NCI-H446 (cell line): ENCODE measurements at regions not wholly inside any gene's neighbourhood (a gene's known extent, or its start where the extent isn't known, plus 50 kb on each side); places are given as distances from the start of the nearest gene placed in this dataset.
"Not testable (repeated sequence)": the region's sequence is repeated elsewhere in the genome, so short reads cannot be mapped to it uniquely, and the experiment has no call there.

Experiments
- DNase-seq, 2 experiments: peaks; one replicate each; lab custom pipeline; 2025; lab: John Stamatoyannopoulos, UW

DNA sequence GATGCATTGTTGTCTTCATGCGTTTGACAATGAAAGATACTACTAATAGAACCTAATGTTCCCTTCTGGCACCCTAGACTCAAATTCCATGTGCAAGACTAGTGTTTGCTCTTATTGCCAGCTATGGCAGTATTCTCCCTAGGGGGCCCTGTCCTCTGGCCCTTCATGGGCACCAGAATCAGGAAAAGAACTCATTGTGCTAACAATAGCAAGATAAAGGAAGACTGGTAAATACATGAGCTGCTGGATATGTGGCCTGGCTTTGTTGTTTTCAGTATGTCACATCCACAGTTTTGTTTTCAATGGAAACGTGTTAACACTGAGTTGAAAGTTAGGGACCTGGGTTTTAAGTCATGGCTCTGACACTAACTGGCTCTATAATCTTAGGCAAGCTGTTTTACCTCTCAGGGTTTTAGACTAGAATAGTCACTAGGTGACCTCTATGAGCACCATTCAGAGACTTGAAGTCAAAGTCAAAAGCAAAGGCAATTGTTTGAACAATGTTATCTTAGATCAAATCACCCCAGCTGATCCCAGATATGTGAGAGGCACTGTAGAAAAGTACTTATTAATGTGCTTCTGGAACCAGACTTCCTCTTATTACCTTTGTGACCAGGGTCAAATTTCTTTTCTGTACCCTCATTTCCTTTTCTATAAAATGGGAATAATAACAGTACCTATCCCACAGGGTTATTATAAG is 253.7 kb upstream of the DIAPH2 start:
- DNase-seq, result no peak

DNA sequence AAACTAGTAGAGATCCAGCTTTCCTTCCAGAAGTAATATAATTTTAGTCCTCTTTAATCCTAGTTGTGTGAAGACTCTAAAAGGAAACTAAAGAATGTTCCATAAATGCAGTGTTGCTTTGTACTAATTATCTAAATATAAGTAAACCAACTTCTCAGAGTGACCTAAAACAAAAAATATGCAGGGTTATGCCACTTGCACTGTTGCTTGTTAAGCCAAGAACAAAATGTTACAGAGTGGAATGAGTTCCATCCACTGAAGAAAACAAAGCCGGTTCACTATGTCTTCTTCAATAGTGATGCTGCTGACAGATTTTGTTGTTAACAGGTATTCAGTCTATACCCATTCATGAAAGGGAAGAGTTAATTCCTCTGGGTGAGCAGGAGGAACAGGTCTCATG is 252.0 kb upstream of the DIAPH2 start:
- no peak for DNase-seq

DNA sequence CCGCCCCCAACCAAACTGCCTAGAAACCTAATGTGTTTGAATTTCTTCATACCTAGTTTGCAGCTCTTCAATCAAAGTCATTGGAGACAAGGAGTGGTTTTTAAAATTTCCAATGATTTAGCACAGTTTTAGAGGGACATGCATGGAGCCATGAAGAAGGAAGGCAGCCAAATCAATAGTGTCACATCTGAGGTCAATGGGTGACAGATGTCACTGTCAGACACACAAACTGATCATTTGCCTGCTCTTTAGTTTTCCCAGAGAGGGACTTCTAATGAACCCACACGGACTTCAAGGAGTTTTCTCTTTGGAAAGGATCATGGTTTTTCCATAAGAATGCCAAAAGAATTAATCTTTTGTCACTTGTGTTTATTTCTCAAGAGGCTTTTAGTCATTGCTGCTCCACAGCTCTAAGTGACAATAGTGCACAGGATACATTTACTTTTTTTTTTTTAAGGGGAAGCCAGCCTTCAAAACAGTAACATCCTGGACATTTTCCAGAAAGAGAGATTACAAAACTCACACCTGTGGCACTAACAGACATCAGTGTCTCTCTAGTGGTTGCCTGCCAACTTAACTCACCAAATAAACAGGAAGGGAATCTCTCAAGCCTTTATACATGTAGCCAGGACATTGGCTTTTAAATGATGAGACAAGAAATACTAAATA is 251.1 kb upstream of the DIAPH2 start:
- no peak for DNase-seq

DNA sequence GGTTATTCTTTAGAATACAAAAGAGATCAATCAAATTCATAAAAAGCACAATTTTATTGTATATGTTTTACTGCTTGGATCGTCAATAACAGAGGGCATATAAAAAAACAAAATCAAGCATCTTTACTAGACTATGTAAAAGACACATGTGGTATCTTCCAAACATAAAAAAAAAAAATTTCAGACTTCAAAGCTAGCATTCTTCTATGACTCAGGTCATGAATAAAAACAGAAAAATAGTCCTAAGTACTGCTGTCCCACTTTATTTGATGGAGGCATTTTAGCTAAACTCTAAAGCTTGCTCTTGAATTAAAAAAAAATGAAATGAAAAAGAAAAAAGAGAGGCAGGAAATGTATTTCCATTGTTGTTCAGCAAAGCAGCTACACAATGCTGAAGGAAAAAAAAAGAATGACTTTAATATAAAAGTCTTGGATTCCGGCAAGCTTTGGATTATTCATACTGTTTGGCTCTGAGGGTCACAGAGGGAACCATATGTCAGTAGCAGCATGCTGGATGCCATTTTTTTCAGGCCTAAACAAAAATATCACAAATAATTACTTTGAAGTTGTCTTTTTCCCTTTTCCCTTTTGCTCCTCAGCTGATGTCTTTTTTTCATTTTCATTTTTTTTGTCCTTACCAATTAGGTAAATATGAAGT is 249.1 kb upstream of the DIAPH2 start:
- DNase-seq, result peak in 1 of 2 experiments; percentile 12

DNA sequence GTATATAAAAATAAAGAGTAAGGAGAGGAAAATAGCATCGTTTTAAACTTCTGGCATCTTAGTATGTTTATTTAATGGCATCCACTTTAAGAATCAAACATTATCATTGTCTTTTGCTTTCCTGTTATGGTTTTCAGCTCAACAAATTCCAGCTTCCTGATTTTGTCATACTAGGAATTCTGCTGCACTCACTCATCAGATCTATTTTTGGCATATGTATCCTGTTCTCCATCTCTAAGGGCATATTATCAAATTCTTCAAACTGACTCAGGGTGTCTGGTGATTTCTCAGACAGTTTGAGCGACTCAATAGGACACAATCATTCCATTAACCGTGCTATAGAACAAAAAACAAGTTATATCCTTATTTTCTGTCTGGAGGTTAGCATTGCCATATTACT is 248.5 kb upstream of the DIAPH2 start:
- DNase-seq, result no peak

DNA sequence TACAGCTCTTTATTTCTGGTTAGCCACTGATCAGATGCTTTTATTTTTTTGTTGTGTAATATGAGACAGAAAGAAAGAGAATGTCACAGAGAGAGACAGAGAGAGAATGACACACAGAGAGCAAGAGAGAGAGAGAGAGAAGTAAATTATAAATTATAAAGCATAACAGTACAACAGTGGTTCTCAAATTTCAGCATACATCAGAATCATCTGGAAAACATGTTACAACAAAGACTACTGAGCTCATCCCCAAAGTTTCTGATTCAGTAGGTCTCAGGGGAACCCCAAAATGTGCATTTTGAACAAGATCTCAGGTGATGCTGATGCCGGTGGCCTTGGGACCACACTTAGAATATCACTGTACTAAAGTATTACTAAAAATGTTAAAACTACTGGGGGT is 245.8 kb upstream of the DIAPH2 start:
- no peak for DNase-seq

DNA sequence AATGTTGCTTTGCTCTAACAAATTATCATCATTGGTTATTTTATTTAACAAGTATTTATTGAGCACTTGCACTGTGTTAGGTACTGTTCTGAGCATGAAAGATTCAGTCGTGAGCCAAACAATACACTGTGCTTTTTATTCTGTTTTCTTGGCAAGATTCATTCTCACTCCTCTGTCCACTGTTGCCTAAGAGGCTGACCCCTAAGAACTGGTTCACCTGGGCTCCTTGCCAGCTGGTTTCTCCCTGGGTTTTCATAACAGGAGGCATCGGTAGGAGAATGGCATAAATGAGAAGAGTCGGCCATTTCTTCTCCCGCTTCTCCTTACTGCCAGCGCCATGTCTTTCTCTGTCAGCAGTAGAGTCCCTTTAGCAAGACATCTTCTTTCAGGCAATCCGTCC is 243.7 kb upstream of the DIAPH2 start:
- no peak for DNase-seq

DNA sequence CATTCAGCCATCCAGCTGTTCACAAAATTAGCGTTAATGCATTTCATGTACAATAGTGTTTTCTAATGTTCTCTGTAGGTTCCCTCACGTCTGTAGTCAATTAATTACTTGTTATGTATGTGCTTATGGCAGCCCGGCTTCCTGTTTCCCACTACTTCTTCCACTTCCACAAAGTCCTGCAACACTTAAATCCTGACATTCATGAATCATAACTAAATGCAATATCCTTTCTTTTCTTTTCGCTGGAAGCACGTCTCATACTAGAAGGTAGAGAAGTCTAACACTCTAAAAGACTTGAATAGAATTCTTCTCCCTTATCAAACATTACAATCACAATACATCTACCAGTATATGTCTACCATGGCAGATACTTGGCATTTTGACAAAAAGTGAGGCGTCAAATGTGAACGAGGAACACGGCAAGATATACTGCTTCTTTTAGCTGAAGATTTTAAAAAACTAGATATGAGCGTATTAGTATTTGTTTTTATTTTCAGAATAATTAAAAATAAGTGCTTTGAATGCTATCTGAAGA is 239.0 kb upstream of the DIAPH2 start:
- DNase-seq, result no peak

DNA sequence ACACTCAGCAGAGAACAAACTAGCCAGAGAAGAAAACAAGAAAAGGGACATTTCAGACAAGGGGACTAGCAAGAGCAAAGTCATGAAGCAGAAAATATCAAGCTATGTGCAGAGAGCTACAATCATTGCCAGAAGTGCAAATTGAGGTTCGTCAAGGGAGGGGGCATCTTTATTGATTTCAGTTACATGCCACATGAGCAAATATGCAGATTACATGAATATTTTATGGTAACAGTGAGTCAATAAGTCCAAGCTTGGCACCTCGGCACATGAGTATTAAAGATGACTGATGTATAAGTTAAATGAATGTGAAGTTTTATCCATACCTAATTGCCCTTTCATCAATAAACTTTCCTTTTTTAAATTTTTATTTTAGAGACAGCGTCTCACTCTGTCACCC is 238.1 kb upstream of the DIAPH2 start:
- DNase-seq, result no peak

DNA sequence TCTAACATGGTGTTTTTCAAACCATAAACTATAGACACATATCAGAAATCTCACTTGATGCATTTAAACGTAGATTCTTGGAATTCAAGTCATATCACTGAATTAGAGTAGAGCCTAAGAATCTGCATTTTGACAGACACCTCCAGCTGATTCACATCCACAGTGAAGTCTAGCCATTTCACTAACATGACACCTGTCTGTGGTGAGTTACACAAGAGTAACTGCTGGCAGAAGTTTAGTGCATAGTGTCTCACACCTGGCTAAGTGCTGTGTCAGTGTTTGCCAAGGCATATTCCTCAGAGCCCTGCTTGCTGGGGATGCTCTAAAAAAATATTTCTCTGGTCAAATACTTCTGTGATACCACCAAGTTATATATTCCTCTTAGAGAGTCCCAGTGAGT is 237.5 kb upstream of the DIAPH2 start:
- no peak for DNase-seq

DNA sequence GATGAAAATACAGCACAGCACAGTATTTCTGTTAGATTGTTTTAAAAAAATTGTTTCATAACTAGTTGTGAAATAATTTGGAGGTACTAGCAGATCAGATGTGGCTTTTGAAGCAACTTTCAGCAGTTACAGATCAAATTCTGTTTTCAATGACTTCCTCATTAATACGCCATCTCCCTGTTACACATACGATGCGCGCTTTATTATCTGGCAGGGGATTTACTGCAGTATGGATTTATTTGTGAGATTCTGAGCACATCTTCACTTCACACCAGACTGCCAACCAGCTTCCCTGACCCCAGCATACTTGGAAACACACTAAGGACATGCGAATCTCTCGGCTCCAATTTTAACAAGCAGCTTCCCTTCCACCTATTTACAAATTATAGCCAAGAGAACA is 235.5 kb upstream of the DIAPH2 start:
- no peak for DNase-seq

DNA sequence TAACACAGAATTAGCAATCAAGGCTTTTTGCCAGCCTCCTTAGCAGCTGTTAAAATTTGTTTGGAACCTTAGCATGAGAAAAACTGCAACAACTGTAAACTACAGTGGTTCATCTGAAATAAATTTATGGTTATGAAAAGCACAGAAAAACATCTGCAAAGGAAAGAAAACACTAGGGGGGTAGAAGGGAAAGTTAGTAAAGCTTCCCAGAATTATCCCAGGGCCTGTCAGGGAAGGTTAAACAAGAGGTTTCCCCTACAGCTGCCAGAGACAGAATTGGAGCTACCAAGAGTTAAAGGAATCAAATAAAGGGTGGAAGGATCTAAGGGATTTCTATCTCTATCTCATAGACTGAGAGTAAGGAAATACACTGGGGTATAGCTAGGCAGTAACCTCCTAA is 234.7 kb upstream of the DIAPH2 start:
- DNase-seq, result no peak

DNA sequence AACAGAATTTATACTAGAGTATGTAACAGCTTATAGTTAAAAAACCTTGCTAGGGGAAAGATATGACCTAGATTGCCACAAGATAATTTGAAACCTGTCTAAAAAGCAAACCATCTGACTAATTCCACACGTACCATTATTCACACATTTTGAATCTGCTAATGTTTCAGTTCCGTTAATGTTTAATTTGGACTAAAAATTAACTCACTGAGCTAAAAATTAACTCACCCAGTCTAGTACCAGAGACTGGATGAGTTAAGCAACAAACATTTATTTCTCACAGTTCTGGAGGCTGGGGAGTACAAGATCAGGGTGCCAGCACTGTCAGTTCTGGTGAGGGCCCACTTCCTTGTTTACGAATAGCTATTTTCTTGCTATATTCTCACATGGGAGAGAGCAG is 231.5 kb upstream of the DIAPH2 start:
- no peak for DNase-seq

DNA sequence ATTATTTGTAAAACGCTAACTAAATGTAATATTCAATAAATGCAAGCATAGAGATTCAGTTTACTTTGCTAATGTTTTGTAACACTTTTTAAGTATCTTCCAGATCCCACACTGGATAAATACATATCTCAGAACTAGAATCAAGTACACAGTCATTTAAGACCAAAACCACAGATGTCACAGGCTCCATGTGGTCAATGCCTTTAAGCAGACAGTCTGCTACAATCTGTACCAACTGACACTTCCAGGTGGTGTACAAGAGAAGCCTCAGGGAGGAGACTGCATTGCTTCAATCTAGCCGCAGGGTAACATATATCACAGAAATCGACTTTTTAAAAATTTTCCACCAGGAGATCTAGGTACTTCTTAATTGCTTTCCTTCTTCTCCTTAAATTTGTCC is 229.6 kb upstream of the DIAPH2 start:
- DNase-seq, result no peak

DNA sequence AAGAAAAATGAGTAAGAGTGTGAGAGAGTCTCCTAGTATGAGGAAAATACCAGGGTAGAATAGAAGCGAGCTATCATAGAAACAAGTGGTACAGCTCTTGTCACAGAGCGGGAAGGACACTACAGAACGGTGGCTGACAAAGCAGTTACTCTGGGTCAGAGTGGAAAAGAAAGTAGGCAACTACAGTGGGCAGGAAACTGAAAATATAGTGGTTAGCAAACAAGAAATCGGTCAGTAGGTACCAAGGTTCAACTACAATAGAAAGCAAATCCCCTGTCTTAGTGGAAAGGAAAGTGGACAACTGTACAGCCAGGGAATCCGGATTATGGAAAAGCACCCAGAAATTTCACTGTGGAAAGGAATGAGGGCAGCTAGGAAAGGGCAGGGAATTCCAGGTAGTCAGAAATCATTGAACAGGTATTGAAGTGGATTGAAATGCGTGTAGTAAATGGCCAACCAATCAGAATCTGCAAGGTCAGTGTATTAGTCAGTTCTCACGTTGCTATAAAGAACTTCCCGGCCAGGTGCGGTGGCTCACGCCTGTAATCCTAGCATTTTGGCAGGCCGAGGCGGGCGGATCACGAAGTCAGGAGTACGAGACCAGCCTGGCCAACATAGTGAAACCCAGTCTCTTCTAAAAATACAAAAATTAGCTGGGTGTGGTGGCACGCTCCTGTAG is 219.6 kb upstream of the DIAPH2 start:
- DNase-seq, result no peak

DNA sequence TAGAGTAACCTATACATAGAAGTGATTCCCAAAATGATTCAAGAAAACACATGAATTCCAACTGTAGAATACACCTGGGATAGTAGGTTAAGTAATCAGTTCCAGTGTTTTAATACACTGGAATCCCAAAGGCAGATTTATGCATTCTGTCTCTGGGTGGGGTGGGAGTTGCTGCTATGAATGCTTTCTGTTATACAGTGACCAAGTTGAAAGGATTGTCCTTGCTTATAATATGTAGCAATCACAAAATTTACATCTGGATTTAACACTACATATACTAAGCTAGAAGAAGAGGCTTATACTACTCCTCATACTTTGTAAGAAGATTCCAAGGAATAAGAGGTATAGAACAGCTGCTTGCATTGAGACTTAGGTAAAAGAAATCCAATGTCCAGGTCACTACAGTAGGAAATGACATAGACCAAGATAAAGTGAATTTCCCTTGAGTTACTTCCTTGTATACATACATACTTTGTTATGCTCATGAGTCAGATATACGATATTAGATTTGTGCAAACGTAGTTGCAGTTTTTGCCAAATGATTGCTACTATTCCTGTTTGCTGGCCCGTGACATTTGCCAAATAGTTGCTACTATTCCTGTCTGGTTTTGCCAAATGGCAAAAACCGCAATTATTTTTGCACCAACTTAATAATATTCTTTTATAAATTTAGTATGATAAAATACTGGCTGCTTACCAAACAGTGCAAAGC is 210.5 kb upstream of the DIAPH2 start:
- no peak for DNase-seq

DNA sequence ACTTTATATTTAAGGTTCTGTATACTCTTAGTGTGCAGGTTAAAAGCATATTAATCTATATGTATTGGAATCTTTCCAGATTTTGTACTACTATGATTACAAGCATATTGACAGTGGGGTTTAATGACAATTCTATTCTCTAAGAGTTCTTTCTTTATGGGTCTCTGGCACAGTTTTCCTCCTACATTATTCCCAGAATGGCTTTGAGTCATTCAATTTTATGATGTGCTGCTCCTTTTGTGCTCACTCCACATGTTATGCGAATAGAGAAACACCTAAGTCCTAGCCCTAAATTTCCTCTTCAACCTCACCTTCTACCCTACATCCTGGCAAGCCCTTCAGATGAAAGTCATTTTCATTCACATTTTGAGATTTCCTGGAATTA is 209.9 kb upstream of the DIAPH2 start:
- no peak for DNase-seq

DNA sequence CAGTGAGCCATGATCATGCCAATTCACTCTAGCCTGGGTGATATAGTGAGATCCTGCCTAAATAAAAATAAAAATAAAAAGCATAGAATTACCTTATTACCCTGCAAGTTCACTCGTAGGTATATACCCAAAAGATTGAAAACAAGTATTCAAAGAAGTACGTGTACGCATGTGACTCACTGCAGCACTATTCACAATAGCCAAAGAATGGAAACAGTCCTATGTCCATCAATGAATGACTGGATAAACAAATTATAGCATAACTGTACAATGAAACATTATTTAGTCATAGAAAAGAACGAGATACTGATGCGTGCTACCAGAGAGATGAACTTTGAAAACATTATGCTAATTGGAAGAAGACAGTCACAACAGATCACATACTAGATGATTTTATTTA is 204.6 kb upstream of the DIAPH2 start:
- no peak for DNase-seq

DNA sequence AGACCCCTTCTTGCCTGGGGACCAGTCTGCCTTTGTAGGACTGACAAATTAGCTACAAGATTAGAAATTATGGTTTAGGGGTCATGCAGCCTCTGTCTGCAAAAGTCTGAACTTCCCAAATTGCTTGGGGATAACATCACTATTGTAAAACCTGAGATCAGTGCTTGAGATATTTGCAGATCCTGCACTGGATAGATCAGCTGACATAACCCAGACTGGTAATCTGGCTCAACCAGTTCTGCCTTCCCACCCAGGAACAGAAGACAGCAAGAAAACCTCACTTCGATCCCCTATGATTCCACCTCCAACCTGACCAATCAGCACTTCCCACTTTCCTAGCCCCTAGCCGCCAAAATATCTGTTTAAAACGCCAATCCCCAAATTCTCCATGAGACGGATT is 202.8 kb upstream of the DIAPH2 start:
- no peak for DNase-seq

DNA sequence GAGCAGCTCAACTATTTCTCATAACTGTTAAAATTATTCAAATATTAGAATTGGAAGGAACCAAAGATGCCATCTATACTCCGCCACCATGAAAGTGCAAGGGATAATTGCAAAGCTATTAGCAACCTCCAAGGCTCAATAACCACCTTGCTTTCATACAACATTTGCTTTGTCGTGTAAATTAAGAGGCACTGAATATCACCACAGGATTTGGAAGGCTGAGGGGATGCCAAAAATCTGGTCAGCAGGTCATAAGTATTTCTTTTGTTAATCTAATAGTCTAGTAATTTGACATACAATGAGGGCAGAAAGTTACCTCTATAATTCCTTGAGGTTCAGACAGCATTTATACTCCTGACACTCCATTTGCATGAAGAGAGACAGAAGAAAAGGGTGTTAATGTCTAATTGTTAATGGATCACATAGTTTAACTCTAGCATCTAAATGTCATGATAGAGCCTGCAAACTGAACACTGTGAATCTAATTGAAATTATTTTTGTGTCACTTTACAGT is 200.9 kb upstream of the DIAPH2 start:
- DNase-seq, result no peak

DNA sequence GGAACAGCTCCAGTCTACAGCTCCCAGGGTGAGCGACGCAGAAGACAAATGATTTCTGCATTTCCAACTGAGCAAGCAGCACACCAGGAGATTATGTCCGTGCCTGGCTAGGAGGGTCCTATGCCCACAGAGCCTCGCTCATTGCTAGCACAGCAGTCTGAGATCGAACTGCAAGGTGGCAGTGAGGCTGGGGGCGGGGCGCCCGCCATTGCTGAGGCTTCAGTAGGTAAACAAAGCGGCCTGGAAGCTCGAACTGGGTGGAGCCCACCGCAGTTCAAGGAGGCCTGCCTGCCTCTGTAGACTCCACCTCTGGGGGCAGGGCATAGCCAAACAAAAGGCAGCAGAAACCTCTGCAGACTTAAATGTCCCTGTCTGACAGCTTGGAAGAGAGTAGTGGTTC is 198.0 kb upstream of the DIAPH2 start:
- DNase-seq, result not testable (repeated sequence)

DNA sequence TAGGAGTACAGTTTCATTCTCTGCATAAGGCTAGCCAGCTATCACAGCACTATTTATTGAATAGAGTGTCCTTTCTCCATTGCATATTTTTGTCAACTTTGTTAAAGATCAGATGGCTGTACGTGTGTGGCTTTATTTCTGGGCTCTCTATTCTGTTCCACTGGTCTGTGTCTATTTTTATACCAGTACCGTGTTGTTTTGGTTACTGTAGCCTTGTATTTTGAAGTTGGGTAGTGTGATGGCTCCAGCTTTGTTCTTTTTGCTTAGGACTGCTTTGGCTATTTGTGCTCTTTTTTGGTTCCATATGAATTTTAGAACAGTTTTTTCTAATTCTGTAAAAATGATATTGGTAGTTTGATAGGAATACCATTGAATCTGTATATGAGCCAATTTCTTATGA is 182.1 kb upstream of the DIAPH2 start:
- no peak for DNase-seq
